A549 (cell line): ENCODE measurements at regions not wholly inside any gene's neighbourhood (a gene's known extent, or its start where the extent isn't known, plus 50 kb on each side); places are given as distances from the start of the nearest gene placed in this dataset.
"Not testable (repeated sequence)": the region's sequence is repeated elsewhere in the genome, so short reads cannot be mapped to it uniquely, and the experiment has no call there.

Experiments
- ATAC-seq, 2 experiments: fragments of 200-7000 bp in 1 of 2; fragments of >200 bp in 1 of 2; cut with Nextera tagmentation in 1 of 2; cut with Tn5 transposase in 1 of 2; 3 replicates each; pipeline versions ENCODE4 v1.8.0 to v1.9.1; 2018 to 2020; ENCODE audit warnings: mild to moderate bottlenecking in 1 of 2, moderate library complexity in 1 of 2
- CTCF ChIA-PET: fragments of 300-600 bp; sonication (Branson Sonifier 250); formaldehyde crosslinking; extraction: SDS; loops from one replicate; lab custom pipeline; 2021; ENCODE audit warnings: antibody characterized with exemption, inconsistent platforms; lab: Yijun Ruan, JAX
- POLR2A ChIA-PET: fragments of 350-600 bp; formaldehyde crosslinking; extraction: SDS; loops from one replicate; lab custom pipeline; 2021; ENCODE audit warnings: antibody characterized with exemption, inconsistent platforms; lab: Yijun Ruan, JAX
- DNase-seq, 2 experiments: peaks; one replicate each; pipeline versions ENCODE4 v3.0.0 to v3.0.0-alpha.2; 2011 to 2016; ENCODE audit warnings: low read depth in 1 of 2, low spot score in 1 of 2
- FAIRE-seq: peaks from 2 replicates; lab custom pipeline; 2011; peaks lifted over from hg19 to GRCh38; lab: Jason Lieb, UNC
- H3K27ac ChIP-seq, 2 experiments: fragments of >200 bp; sonication (Bioruptor Twin); formaldehyde crosslinking; 3 replicates each; pipeline ENCODE4 v1.5.1; 2016 to 2017
- H3K4me1 ChIP-seq: fragments of >200 bp; sonication (Bioruptor Twin); formaldehyde crosslinking; 3 replicates; pipeline ENCODE4 v1.6.1; 2016
- H3K4me2 ChIP-seq: fragments of >200 bp; sonication (Bioruptor Twin); formaldehyde crosslinking; 3 replicates; pipeline ENCODE4 v1.6.1; 2016
- H3K4me3 ChIP-seq: fragments of >200 bp; sonication (Bioruptor Twin); formaldehyde crosslinking; 3 replicates; pipeline ENCODE4 v1.5.1; 2016
- H3K9me3 ChIP-seq: fragments of >200 bp; sonication (Bioruptor Twin); formaldehyde crosslinking; 3 replicates; pipeline ENCODE4 v1.6.1; 2016
- BCL3 ChIP-seq: fragments of >200 bp; sonication (Bioruptor Twin); formaldehyde crosslinking; IDR thresholded peaks from 3 replicates; pipeline ENCODE4 v1.6.1; 2016
- CEBPB ChIP-seq, 2 experiments: fragments of >200 bp in 1 of 2; sonication (Bioruptor Twin) in 1 of 2; formaldehyde crosslinking in 1 of 2; IDR thresholded peaks; 2 replicates each; pipeline ENCODE4 v1.6.1; 2012 to 2016
- CHD2 ChIP-seq: fragments of 150-350 bp; IDR thresholded peaks from 2 replicates; pipeline ENCODE4 v1.6.1; 2014; ENCODE audit warnings: low read length; ENCODE audit not compliant: partially characterized antibody
- CTCF ChIP-seq: fragments of >200 bp; sonication (Bioruptor Twin); formaldehyde crosslinking; IDR thresholded peaks from 3 replicates; pipeline ENCODE4 v1.5.1; 2016
- EHF ChIP-seq: fragments of 250-450 bp; sonication (Bioruptor Pico); IDR thresholded peaks from 2 replicates; pipeline ENCODE4 v1.5.0; 2020; ENCODE audit warnings: mild to moderate bottlenecking
- EP300 ChIP-seq, 2 experiments: fragments of >200 bp; sonication (Bioruptor Twin); formaldehyde crosslinking; IDR thresholded peaks; 2 replicates in 1 of 2; 3 replicates in 1 of 2; pipeline ENCODE4 v1.6.1; 2016 to 2017
- FOXS1 ChIP-seq: fragments of 250-450 bp; sonication (Bioruptor Pico); IDR thresholded peaks from 2 replicates; pipeline ENCODE4 v1.5.0; 2020; ENCODE audit warnings: mild to moderate bottlenecking, moderate library complexity
- HOXB13 ChIP-seq: fragments of 250-450 bp; sonication (Bioruptor Pico); IDR thresholded peaks from 2 replicates; pipeline ENCODE4 v1.5.0; 2020; ENCODE audit warnings: low read depth, mild to moderate bottlenecking, moderate library complexity
- KDM5A ChIP-seq: fragments of 200-600 bp; sonication (generic); IDR thresholded peaks from 2 replicates; pipeline ENCODE4 v1.6.1; 2016; ENCODE audit warnings: antibody characterized with exemption, mild to moderate bottlenecking
- MAZ ChIP-seq: fragments of 150-350 bp; IDR thresholded peaks from 2 replicates; pipeline ENCODE4 v1.6.1; 2014; ENCODE audit warnings: antibody characterized with exemption, low read depth, low read length, borderline replicate concordance
- PHF8 ChIP-seq: fragments of 200-600 bp; sonication (generic); IDR thresholded peaks from 2 replicates; pipeline ENCODE4 v1.6.1; 2016; ENCODE audit warnings: low read depth, mild to moderate bottlenecking, antibody characterized with exemption, moderate library complexity, borderline replicate concordance
- POLR2AphosphoS2 ChIP-seq: conservative IDR thresholded peaks from 2 replicates; pipeline ENCODE4 v1.6.1; 2012; ENCODE audit warnings: low read length, improper control_type of control experiment, inconsistent platforms
- RAD21 ChIP-seq, 2 experiments: fragments of >200 bp in 1 of 2; sonication (Bioruptor Twin) in 1 of 2; formaldehyde crosslinking in 1 of 2; IDR thresholded peaks in 1 of 2; conservative IDR thresholded peaks in 1 of 2; 2 replicates in 1 of 2; 3 replicates in 1 of 2; pipeline ENCODE4 v1.6.1; 2012 to 2018; ENCODE audit warnings: inconsistent platforms in 1 of 2
- RFX5 ChIP-seq: fragments of 450-650 bp; IDR thresholded peaks from 2 replicates; pipeline ENCODE4 v1.7.1; 2014; ENCODE audit warnings: antibody characterized with exemption, mild to moderate bottlenecking, moderate library complexity
- SMC3 ChIP-seq: fragments of >200 bp; sonication (Bioruptor Twin); formaldehyde crosslinking; IDR thresholded peaks from 3 replicates; pipeline ENCODE4 v1.6.1; 2018; ENCODE audit warnings: inconsistent platforms
- USF2 ChIP-seq: fragments of 450-650 bp; IDR thresholded peaks from 2 replicates; pipeline ENCODE4 v1.6.1; 2014; ENCODE audit warnings: antibody characterized with exemption
- ZNF302 ChIP-seq: fragments of 250-450 bp; sonication (Bioruptor Pico); IDR thresholded peaks from 2 replicates; pipeline ENCODE4 v1.9.0; 2021; ENCODE audit warnings: inconsistent platforms, mild to moderate bottlenecking, moderate library complexity
- WGBS: methylation state at CpG from one replicate; pipeline ENCODE4 v1.1.6; 2017; ENCODE audit errors: missing lambda C conversion rate; 5-methylcytosine and 5-hydroxymethylcytosine counted together

- TF ChIP-seq EP300 (IDR thresholded peaks at IDR 0.05) (no peak), PHF8 (no peak)
Measured at GRCh38 chr6:51141080-51141479, 322.4 kb downstream of the TFAP2B start (continued).

- H3K9me3 ChIP-seq = no peaks in the 10 kb centered on the region
- DNase-seq (no peak), ATAC-seq (no peak), FAIRE-seq (no peak)
- TF ChIP-seq ZNF302 (CRISPR knock-in tag) = no peak
- TF ChIP-seq USF2 = no peak
- no peak for TF ChIP-seq KDM5A
- TF ChIP-seq FOXS1 (CRISPR knock-in tag) = no peak
- no peak for TF ChIP-seq POLR2AphosphoS2
- no peak for TF ChIP-seq HOXB13 (CRISPR knock-in tag)
- TF ChIP-seq CEBPB (IDR thresholded peaks at IDR 0.05) = no peak
- TF ChIP-seq EHF (CRISPR knock-in tag) = no peak
- no peak overlapping the region for H3K4me3 ChIP-seq
- no peaks in the 10 kb centered on the region for H3K4me1 ChIP-seq
- no peak overlapping the region for H3K4me2 ChIP-seq
- WGBS = 3% methylated on average over 3 of the region's 3 CpGs
- no peak overlapping the region for H3K27ac ChIP-seq
- ChIA-PET POLR2A (no interaction called here), CTCF (no interaction called here)
Measured at GRCh38 chr6:51147756-51148155, 329.1 kb downstream of the TFAP2B start.

DNA sequence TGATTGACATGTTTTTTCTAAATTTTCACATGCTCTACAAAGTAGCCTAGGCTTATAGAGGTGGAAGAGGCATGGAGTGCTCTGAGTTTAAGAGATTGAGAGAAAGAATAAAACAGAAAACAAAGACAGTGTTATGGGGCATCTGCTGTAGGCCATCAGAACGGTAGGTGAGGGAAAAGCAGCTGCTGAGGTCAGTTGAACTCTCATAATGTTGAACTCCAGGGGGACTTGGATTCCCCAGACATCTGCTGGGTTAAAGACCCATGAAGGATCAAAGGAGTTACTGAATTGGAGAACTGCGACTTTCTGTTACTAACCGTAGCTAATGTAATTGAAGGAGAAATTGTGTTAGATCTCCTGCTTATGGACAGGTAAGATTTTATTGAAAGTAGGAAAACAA is 333.9 kb downstream of the TFAP2B start:
- no peak for ATAC-seq
- H3K4me3 ChIP-seq = no peak overlapping the region
- no peak for DNase-seq
- H3K27ac ChIP-seq = no peak overlapping the region
- ChIA-PET CTCF (no interaction called here), POLR2A (no interaction called here)
- TF ChIP-seq BCL3 (no peak), MAZ (no peak), RAD21 (conservative IDR thresholded peaks at IDR 0.05 in 1 of 2, IDR thresholded peaks at IDR 0.05 in 1 of 2) (no peak)
- WGBS = 40% methylated on average over 3 of the region's 3 CpGs
- no peak overlapping the region for H3K4me2 ChIP-seq
- no peak for FAIRE-seq
- no peaks in the 10 kb centered on the region for H3K9me3 ChIP-seq
- H3K4me1 ChIP-seq = no peaks in the 10 kb centered on the region

DNA sequence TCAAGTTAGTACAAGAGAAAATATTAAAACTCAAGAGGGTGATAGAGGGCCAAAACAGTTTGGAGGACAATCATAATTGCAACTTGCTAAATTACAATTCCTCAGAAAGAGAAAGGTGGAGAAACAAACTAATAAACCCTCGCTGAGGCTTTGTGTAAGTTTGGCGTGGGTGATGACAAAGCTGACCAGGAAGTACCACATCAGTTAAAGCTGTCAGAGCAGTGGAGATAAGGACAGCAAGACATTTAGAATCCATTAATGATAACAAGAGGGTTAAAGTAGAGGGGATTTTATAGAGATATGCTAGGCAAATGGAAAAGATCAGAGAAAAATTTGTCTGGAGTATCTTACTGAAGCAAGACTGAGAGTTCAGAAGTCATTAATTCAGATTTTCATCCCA is 334.4 kb downstream of the TFAP2B start:
- Histone ChIP-seq H3K4me2 (no peak overlapping the region), H3K27ac (no peak overlapping the region), H3K4me3 (no peak overlapping the region), H3K9me3 (no peaks in the 10 kb centered on the region; the same call in 2 of the 3 replicates), H3K4me1 (no peaks in the 10 kb centered on the region)
- no peak for TF ChIP-seq EHF (CRISPR knock-in tag)
- TF ChIP-seq CHD2 = no peak
- no peak for TF ChIP-seq RFX5
- TF ChIP-seq EP300 (IDR thresholded peaks at IDR 0.05) = no peak
- TF ChIP-seq FOXS1 (CRISPR knock-in tag) = no peak
- TF ChIP-seq CTCF = no peak
- TF ChIP-seq SMC3 = no peak
- no peak for TF ChIP-seq BCL3
- no peak for DNase-seq
- ChIA-PET CTCF (no interaction called here), POLR2A (no interaction called here)
- WGBS = 2% methylated on average over 2 of the region's 2 CpGs
- no peak for FAIRE-seq
- no peak for ATAC-seq

GRCh38 chr6:51154925-51155324 is 336.3 kb downstream of the TFAP2B start:
- H3K9me3 ChIP-seq, FAIRE-seq, H3K27ac ChIP-seq, ATAC-seq, H3K4me1 ChIP-seq, CTCF ChIA-PET, H3K4me2 ChIP-seq, POLR2A ChIA-PET, H3K4me3 ChIP-seq, DNase-seq: not testable (repeated sequence)
- WGBS = 7% methylated on average over 1 of the region's 1 CpG

- FAIRE-seq, H3K9me3 ChIP-seq, H3K4me2 ChIP-seq, H3K4me1 ChIP-seq, DNase-seq, POLR2A ChIA-PET, H3K27ac ChIP-seq, CTCF ChIA-PET, H3K4me3 ChIP-seq, ATAC-seq: not testable (repeated sequence)
- WGBS = 0% methylated on average over 1 of the region's 1 CpG
Measured at GRCh38 chr6:51159260-51159659, 340.6 kb downstream of the TFAP2B start.
